RWPE2 (cell line): ENCODE measurements at regions not wholly inside any gene's neighbourhood (a gene's known extent, or its start where the extent isn't known, plus 50 kb on each side); places are given as distances from the start of the nearest gene placed in this dataset.
"Not testable (repeated sequence)": the region's sequence is repeated elsewhere in the genome, so short reads cannot be mapped to it uniquely, and the experiment has no call there.

Source experiments
- ATAC-seq: fragments of 200-7000 bp; cut with Tn5 transposase; 3 replicates; pipeline ENCODE4 v1.9.1; 2021; ENCODE audit warnings: low read depth
- DNase-seq: peaks from one replicate; pipeline ENCODE4 v3.0.0-alpha.2; 2020; ENCODE audit warnings: low spot score
- H3K27ac ChIP-seq: fragments of 450-650 bp; 2 replicates; pipeline ENCODE4 v1.5.1; 2017; ENCODE audit warnings: mild to moderate bottlenecking; ENCODE audit not compliant: poor library complexity, severe bottlenecking
- H3K27me3 ChIP-seq: fragments of 250-450 bp; sonication (Bioruptor Pico); 2 replicates; pipeline ENCODE4 v1.5.1; 2021; ENCODE audit warnings: mild to moderate bottlenecking, moderate library complexity; ENCODE audit not compliant: insufficient read depth, poor library complexity, severe bottlenecking
- H3K36me3 ChIP-seq: fragments of 250-450 bp; sonication (Bioruptor Pico); 2 replicates; pipeline ENCODE4 v1.5.1; 2020; ENCODE audit warnings: low read depth, mild to moderate bottlenecking, moderate library complexity
- H3K4me1 ChIP-seq: fragments of 250-450 bp; sonication (Bioruptor Pico); 2 replicates; pipeline ENCODE4 v1.5.1; 2021; ENCODE audit warnings: mild to moderate bottlenecking, moderate library complexity; ENCODE audit not compliant: insufficient read depth, poor library complexity, severe bottlenecking
- H3K4me3 ChIP-seq: fragments of 250-450 bp; sonication (Bioruptor Pico); 2 replicates; pipeline ENCODE4 v1.5.1; 2021; ENCODE audit warnings: mild to moderate bottlenecking, moderate library complexity; ENCODE audit not compliant: severe bottlenecking
- H3K9me3 ChIP-seq: fragments of 250-450 bp; sonication (Bioruptor Pico); 2 replicates; pipeline ENCODE4 v1.5.1; 2021; ENCODE audit warnings: mild to moderate bottlenecking, moderate library complexity; ENCODE audit not compliant: severe bottlenecking
- CTCF ChIP-seq: fragments of 450-650 bp; IDR thresholded peaks from one replicate; pipeline ENCODE4 v1.5.1; 2017; ENCODE audit warnings: mild to moderate bottlenecking, moderate library complexity; ENCODE audit not compliant: poor library complexity, severe bottlenecking

DNA sequence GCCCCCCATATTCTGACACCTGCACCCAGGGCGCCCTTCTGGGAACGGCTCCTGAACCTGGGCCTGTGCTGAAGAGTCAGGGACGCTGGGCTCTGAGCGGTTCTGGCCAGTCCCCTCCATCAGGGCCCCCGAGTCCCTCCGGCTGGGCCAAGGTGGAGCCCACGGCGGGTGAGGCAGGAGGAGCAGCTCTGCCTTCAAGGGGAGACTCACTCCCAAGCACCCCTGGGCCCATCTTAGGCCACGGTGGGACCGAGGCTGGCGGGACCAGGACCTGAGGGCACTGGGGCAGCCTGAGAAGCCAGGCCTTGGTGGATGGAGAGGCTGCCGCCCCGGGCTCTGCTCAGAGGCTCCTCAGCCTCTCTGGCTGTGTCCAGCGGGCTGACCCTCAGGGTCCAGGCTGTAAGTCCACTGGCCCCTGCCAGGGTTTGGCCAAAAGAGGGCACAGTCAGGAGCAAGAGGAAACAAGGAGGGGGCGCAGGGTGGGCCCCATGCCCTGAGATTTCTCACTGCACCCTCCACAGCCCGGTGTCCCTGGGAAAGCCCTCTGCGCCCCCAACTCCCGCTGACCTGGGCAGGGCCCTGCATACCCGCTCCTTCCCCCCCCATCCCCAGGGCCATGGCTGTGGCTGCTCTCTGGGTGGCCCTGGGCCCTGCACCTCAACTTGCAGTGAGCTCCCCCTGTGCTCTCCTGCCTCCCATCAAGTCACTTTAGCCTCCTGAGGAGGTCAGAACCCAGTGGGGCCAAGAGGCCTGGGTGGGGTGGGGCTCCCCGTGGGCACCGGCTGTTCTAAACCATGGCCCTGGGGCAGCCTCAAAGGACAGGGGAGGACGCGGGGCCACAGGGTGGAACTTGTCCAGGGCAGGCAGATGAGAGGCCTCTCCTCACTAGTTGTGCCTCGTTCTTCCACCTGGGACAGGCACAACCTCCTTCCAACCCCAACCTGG is 266.4 kb upstream of the SFSWAP start:
- Histone ChIP-seq H3K36me3 (no peaks in the 10 kb centered on the region), H3K27me3 (no peaks in the 10 kb centered on the region), H3K9me3 (no peaks in the 10 kb centered on the region), H3K4me3 (no peak overlapping the region), H3K4me1 (no peaks in the 10 kb centered on the region), H3K27ac (no peak overlapping the region)
- no peak for ATAC-seq
- DNase-seq, result no peak
- TF ChIP-seq CTCF, result no peak

DNA sequence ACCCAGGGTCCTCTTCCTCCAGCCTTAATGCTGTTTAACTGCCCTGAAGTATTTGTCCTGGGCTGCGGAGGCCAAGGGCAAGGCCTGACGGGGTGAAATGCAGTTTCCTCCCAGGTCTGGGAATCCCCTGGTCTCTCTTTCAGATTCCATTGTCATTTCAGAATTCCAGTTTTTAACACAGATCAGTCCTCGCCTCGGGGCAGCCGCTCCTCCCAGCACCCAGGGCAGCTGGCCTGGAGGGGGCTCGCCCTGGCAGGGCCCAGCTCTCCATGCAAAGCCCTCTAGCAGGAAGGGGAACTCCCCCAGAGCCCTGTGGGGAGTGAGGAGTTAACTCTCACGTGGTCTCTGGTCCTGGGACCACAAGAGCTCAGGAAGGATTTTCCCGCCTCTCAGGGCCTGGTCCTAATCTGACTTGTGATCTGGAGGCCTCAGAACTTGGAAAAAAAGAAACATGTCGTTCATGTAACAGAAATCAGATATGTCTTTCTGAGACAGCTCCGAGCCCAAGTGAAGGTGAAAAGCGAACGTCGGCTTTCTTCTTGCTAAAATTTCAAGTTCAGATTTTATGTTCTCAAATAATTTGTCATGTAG is 265.6 kb upstream of the SFSWAP start:
- ATAC-seq (no peak), DNase-seq (no peak)
- H3K4me3 ChIP-seq, result no peak overlapping the region
- no peaks in the 10 kb centered on the region for H3K27me3 ChIP-seq
- TF ChIP-seq CTCF, result no peak
- no peaks in the 10 kb centered on the region for H3K4me1 ChIP-seq
- H3K27ac ChIP-seq, result no peak overlapping the region
- no peaks in the 10 kb centered on the region for H3K36me3 ChIP-seq
- H3K9me3 ChIP-seq, result no peaks in the 10 kb centered on the region

DNA sequence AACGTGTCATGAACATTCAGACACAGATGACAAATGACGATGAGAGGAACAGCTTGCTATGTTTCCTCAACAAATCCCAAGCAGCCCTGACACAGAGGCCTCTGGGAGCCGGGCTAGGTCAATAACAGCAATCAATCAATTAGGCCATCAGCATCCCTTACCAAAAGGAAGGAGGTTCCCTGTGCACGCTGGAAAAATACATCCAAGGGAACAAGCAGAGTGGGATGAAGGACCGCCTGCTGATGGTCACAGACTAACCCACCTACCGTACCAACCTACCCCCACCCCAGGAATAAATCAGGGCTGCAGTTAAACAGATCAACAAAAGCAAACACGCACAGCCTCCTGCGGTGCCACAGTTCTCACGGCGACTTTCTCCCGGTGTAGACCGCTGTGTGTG is 265.1 kb upstream of the SFSWAP start:
- Histone ChIP-seq H3K36me3 (no peaks in the 10 kb centered on the region), H3K9me3 (no peaks in the 10 kb centered on the region), H3K4me3 (no peak overlapping the region), H3K27me3 (no peaks in the 10 kb centered on the region), H3K4me1 (no peaks in the 10 kb centered on the region), H3K27ac (no peak overlapping the region)
- ATAC-seq (no peak), DNase-seq (no peak)
- no peak for TF ChIP-seq CTCF

- not testable (repeated sequence) for ATAC-seq, H3K4me3 ChIP-seq, H3K27ac ChIP-seq, H3K36me3 ChIP-seq, DNase-seq, H3K9me3 ChIP-seq, H3K27me3 ChIP-seq, H3K4me1 ChIP-seq
Observed at GRCh38 chr12:131447636-131448035, 263.3 kb upstream of the SFSWAP start.

GRCh38 chr12:131448254-131448795 is 262.6 kb upstream of the SFSWAP start:
- H3K4me1 ChIP-seq, result no peaks in the 10 kb centered on the region
- H3K4me3 ChIP-seq, result no peak overlapping the region
- no peak overlapping the region for H3K27ac ChIP-seq
- ATAC-seq, result no peak
- no peaks in the 10 kb centered on the region for H3K27me3 ChIP-seq
- TF ChIP-seq CTCF, result no peak
- H3K9me3 ChIP-seq, result peaks cover 2% of the 10 kb centered on the region
- DNase-seq, result no peak
- H3K36me3 ChIP-seq, result no peaks in the 10 kb centered on the region
